Body of pancreas (tissue), 4 donors: ENCODE measurements at regions not wholly inside any gene's neighbourhood (a gene's known extent, or its start where the extent isn't known, plus 50 kb on each side); places are given as distances from the start of the nearest gene placed in this dataset.

Experiments
- POLR2A ChIP-seq, 3 donors: fragments of 450-650 bp; IDR thresholded peaks; one replicate each; pipeline ENCODE4 v1.6.1; 2016; ENCODE audit warnings: antibody characterized with exemption in 3 of 3, mild to moderate bottlenecking in 2 of 3
- TF ChIP-seq, protein P1 (sequence below), 7 experiments: fragments of 450-650 bp in 4 of 7; fragments of 200-600 bp in 3 of 7; sonication (generic) in 3 of 7; IDR thresholded peaks; one replicate each; pipeline ENCODE4 v1.5.1; 2016 to 2019; ENCODE audit warnings: antibody characterized with exemption in 7 of 7

DNA sequence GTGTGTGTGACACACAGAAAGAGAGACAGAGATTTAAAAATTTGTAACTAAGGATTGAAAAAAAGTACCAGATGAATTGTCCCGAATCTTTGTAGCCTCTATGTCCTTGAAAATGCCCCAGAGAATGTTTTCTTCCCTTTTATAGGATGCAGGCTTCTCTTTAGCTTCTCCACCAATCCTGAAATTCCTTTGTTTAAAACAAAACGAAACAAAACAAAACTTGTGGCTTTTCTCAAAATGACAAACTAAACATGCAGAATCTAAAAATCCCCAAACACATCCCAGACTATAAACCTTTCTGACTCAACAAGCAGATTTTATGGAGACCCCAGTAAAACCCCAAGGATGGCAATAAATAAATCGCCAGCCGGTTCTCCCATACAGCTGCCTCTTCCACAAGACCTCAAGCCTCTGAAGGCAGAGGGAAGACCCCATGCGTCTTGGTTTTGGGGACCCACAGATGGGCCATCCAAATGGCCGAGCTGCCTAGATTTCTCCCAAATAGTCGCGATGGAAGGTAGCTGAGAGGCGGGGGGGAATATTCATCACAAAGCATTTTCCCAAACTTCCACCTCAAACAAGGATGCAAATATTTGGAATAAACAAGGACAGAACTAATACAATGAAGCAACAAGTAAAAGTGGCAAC lies 269.5 kb upstream of the FOXF1 start:
- TF ChIP-seq, protein P1, sequence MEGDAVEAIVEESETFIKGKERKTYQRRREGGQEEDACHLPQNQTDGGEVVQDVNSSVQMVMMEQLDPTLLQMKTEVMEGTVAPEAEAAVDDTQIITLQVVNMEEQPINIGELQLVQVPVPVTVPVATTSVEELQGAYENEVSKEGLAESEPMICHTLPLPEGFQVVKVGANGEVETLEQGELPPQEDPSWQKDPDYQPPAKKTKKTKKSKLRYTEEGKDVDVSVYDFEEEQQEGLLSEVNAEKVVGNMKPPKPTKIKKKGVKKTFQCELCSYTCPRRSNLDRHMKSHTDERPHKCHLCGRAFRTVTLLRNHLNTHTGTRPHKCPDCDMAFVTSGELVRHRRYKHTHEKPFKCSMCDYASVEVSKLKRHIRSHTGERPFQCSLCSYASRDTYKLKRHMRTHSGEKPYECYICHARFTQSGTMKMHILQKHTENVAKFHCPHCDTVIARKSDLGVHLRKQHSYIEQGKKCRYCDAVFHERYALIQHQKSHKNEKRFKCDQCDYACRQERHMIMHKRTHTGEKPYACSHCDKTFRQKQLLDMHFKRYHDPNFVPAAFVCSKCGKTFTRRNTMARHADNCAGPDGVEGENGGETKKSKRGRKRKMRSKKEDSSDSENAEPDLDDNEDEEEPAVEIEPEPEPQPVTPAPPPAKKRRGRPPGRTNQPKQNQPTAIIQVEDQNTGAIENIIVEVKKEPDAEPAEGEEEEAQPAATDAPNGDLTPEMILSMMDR (IDR thresholded peaks at IDR 0.05) = no peak
- no peak for TF ChIP-seq POLR2A (IDR thresholded peaks at IDR 0.05)
